ENCODE measurements at regions not wholly inside any gene's neighbourhood (a gene's known extent, or its start where the extent isn't known, plus 50 kb on each side); places are given as distances from the start of the nearest gene placed in this dataset.

DNA sequence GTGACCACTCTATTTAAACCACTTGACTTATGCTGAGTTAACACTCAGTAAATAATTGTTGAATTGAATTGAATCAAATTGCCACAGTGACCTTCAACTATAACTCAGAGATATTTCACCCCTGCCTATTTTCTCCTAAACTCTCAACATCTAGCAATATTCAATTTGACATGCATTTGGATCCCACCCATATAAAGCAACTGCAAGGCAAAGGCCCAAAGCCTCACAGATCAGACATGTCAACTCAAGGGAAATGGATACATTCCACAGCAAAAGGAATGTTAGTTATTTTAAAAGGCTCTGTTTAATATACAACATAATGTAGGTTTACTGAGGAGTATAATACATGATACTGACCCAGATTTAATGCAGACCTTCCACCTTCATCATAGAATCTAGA, 107.4 kb downstream of the KCTD12 start:
- Mint-ChIP-seq H3K36me3 (no peaks in the 10 kb centered on the region), H3K4me3 (no peak overlapping the region), H3K4me1 (no peaks in the 10 kb centered on the region), H3K9me3 (no peaks in the 10 kb centered on the region), H3K27ac (no peak overlapping the region), H3K27me3 (peaks cover 7% of the 10 kb centered on the region)
- POLR2A ChIA-PET = no interaction called here
- no peak for DNase-seq
- ATAC-seq (ENCODE audit: low read depth) = no peak

DNA sequence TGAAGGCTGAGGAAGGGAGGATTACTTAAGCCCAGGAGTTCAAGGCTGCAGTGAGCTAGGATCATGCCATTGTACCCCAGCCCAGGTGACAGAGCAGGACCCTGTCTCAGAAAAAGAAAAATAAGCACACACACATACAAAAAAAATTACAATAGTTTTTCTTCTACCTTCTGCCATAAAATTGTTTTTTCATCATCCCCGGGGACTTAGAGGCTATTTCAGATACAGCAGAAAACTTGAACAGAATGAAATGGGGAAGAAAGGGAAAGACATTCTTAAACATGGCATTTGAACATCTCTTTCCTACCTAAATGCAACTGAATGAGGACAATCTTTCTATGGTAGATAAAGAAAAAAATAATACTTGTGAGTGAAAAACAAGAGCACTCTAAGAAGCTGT, 109.1 kb downstream of the KCTD12 start:
- H3K4me1 Mint-ChIP-seq = no peaks in the 10 kb centered on the region
- POLR2A ChIA-PET = no interaction called here

DNA sequence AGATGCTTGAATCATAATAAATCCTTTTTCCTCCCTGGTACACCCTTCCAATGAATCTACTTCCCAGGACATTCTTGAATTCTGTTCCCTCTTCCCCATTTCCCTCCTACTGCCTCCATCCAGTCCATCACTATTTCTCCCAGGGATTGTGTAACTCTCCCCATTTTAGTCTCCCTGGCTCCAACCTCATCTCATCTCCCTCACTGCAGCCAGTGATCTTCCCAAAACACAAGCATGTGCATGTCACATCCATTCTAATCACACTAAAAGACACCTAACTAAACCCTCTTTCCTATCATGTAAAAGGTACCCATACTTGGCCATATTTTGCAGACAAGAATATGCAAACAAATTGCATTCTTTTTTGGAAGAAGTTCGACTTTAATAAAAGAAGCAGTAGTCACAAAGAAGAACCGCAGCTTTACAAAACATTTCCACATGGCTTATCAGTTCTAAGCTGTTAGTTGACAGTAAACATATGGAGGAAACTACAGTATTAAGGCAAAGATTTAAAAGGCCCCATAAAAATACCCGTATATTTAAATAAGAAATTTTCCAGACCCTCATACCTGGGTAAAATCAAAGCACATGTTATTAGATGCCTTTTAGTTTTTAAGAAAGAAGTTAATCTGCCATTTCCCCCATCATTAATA, 111.0 kb downstream of the KCTD12 start:
- DNase-seq (no peak), ATAC-seq (ENCODE audit: low read depth) (no peak)
- no peaks in the 10 kb centered on the region for H3K4me1 Mint-ChIP-seq
- H3K27me3 Mint-ChIP-seq = peaks cover 7% of the 10 kb centered on the region
- no peaks in the 10 kb centered on the region for H3K36me3 Mint-ChIP-seq
- H3K9me3 Mint-ChIP-seq = no peaks in the 10 kb centered on the region
- POLR2A ChIA-PET = no interaction called here
- H3K4me3 Mint-ChIP-seq = no peak overlapping the region
- H3K27ac Mint-ChIP-seq = no peak overlapping the region

More for the DNA sequence above, 109.1 kb downstream of the KCTD12 start:
- Mint-ChIP-seq H3K36me3 (no peaks in the 10 kb centered on the region), H3K4me3 (no peak overlapping the region), H3K9me3 (no peaks in the 10 kb centered on the region), H3K27ac (no peak overlapping the region), H3K27me3 (peaks cover 7% of the 10 kb centered on the region)
- DNase-seq (no peak), ATAC-seq (ENCODE audit: low read depth) (no peak)

GRCh38 chr13:76773448-76774094, 112.6 kb downstream of the KCTD12 start:
- Mint-ChIP-seq H3K27ac (no peak overlapping the region), H3K27me3 (peaks cover 4% of the 10 kb centered on the region), H3K36me3 (no peaks in the 10 kb centered on the region), H3K4me1 (no peaks in the 10 kb centered on the region), H3K4me3 (no peak overlapping the region), H3K9me3 (no peaks in the 10 kb centered on the region)
- DNase-seq (no peak), ATAC-seq (ENCODE audit: low read depth) (no peak)
- POLR2A ChIA-PET = no interaction called here

GRCh38 chr13:76772241-76772640, 114.0 kb downstream of the KCTD12 start:
- DNase-seq (no peak), ATAC-seq (ENCODE audit: low read depth) (no peak)
- POLR2A ChIA-PET = no interaction called here
- Mint-ChIP-seq H3K27me3 (peaks cover 3% of the 10 kb centered on the region), H3K27ac (no peak overlapping the region), H3K4me3 (no peak overlapping the region), H3K9me3 (no peaks in the 10 kb centered on the region), H3K4me1 (no peaks in the 10 kb centered on the region), H3K36me3 (no peaks in the 10 kb centered on the region)

- Mint-ChIP-seq H3K4me1 (no peaks in the 10 kb centered on the region), H3K36me3 (no peaks in the 10 kb centered on the region), H3K27ac (no peak overlapping the region), H3K27me3 (no peaks in the 10 kb centered on the region), H3K9me3 (no peaks in the 10 kb centered on the region), H3K4me3 (no peak overlapping the region)
- ATAC-seq (ENCODE audit: low read depth) = no peak
- POLR2A ChIA-PET = no interaction called here
- DNase-seq = no peak
Measured at GRCh38 chr13:76769271-76769791, 116.9 kb downstream of the KCTD12 start.

GRCh38 chr13:76768384-76768783, 117.8 kb downstream of the KCTD12 start:
- Mint-ChIP-seq H3K4me3 (no peak overlapping the region), H3K9me3 (no peaks in the 10 kb centered on the region), H3K36me3 (no peaks in the 10 kb centered on the region), H3K27me3 (no peaks in the 10 kb centered on the region), H3K27ac (no peak overlapping the region), H3K4me1 (no peaks in the 10 kb centered on the region)
- POLR2A ChIA-PET = no interaction called here
- no peak for DNase-seq
- ATAC-seq (ENCODE audit: low read depth) = no peak

- DNase-seq (no peak), ATAC-seq (ENCODE audit: low read depth) (no peak)
- Mint-ChIP-seq H3K4me3 (no peak overlapping the region), H3K27me3 (no peaks in the 10 kb centered on the region), H3K36me3 (no peaks in the 10 kb centered on the region), H3K4me1 (no peaks in the 10 kb centered on the region), H3K27ac (no peak overlapping the region), H3K9me3 (no peaks in the 10 kb centered on the region)
- POLR2A ChIA-PET = no interaction called here
Measured at GRCh38 chr13:76764916-76765315, 121.3 kb downstream of the KCTD12 start.

DNA sequence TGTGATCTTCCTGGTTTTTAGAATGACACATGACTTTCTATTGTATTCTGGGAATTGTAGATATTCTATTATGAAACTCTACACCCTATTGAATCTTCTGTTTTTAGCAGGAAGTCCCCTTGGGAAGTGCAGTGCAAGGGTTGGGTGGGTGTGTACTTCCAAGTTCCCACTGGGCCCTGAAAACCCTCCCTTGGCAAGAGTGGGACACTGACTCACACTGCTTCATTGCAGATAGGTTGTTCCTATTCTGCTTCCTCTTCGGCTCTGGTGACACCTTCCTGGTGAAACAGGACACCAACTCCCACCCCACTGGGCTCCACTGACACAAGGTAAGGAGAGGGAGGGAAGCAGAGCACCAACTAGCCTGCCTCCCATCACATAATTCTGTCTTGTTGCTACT, 121.8 kb downstream of the KCTD12 start:
- no peaks in the 10 kb centered on the region for H3K27me3 Mint-ChIP-seq
- H3K9me3 Mint-ChIP-seq = no peaks in the 10 kb centered on the region
- H3K36me3 Mint-ChIP-seq = no peaks in the 10 kb centered on the region
- POLR2A ChIA-PET = no interaction called here
- DNase-seq (no peak), ATAC-seq (ENCODE audit: low read depth) (no peak)
- no peaks in the 10 kb centered on the region for H3K4me1 Mint-ChIP-seq
- H3K27ac Mint-ChIP-seq = no peak overlapping the region
- no peak overlapping the region for H3K4me3 Mint-ChIP-seq

DNA sequence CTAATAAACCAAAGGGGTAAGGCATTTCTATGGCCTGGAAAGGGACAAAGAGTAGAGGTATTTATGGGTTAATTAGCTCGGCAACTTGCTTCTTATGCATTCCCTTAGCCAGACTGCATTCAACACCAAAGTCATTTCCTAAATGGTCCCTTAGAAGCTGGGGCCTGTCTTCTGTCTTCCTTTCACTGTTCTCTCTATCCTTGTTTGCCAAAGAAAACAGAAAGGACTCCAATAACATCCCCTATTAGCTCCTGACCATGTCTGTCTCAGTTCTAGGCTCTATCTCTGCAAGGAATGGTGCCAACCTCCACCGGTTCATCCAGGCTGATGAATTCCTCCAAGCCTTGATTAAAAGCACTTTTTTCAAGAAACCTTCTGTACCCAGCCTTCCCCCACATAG, 123.5 kb downstream of the KCTD12 start:
- Mint-ChIP-seq H3K4me1 (no peaks in the 10 kb centered on the region), H3K27me3 (no peaks in the 10 kb centered on the region), H3K9me3 (no peaks in the 10 kb centered on the region), H3K27ac (no peak overlapping the region), H3K36me3 (no peaks in the 10 kb centered on the region), H3K4me3 (no peak overlapping the region)
- no peak for DNase-seq
- no peak for ATAC-seq (ENCODE audit: low read depth)
- POLR2A ChIA-PET = no interaction called here

GRCh38 chr13:76759877-76760276, 126.3 kb downstream of the KCTD12 start:
- ATAC-seq (ENCODE audit: low read depth) (no peak), DNase-seq (no peak)
- POLR2A ChIA-PET = no interaction called here
- Mint-ChIP-seq H3K36me3 (no peaks in the 10 kb centered on the region), H3K27ac (no peak overlapping the region), H3K4me3 (no peak overlapping the region), H3K27me3 (peaks cover 2% of the 10 kb centered on the region), H3K9me3 (no peaks in the 10 kb centered on the region), H3K4me1 (no peaks in the 10 kb centered on the region)

DNA sequence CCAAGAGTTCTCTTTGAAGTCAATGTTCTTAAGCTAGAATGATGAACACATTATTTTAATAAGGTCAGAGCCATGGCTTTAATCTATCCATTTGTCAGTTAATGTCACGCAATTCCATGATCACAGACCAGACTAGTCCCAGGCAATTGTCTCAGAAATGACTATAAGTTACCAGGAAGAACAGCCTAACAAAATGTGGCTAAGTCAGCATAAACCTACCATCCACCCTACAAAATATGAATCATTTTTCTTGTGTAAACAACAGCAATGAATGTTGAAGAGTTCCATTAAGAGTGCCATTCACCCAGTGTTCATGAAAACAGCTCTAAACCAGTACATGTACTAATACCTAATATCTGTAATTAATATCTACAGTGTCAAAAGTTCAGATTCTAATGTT, 127.5 kb downstream of the KCTD12 start:
- no peak overlapping the region for H3K4me3 Mint-ChIP-seq
- no peak overlapping the region for H3K27ac Mint-ChIP-seq
- peaks cover 2% of the 10 kb centered on the region for H3K27me3 Mint-ChIP-seq
- no peaks in the 10 kb centered on the region for H3K4me1 Mint-ChIP-seq
- H3K36me3 Mint-ChIP-seq = no peaks in the 10 kb centered on the region
- DNase-seq = no peak
- ATAC-seq (ENCODE audit: low read depth) = no peak
- no peaks in the 10 kb centered on the region for H3K9me3 Mint-ChIP-seq
- POLR2A ChIA-PET = no interaction called here

- Mint-ChIP-seq H3K4me3 (no peak overlapping the region), H3K4me1 (no peaks in the 10 kb centered on the region), H3K36me3 (no peaks in the 10 kb centered on the region), H3K27me3 (peaks cover 2% of the 10 kb centered on the region), H3K27ac (no peak overlapping the region), H3K9me3 (peaks cover 1% of the 10 kb centered on the region)
- POLR2A ChIA-PET = no interaction called here
- DNase-seq (no peak), ATAC-seq (ENCODE audit: low read depth) (no peak)
Measured at GRCh38 chr13:76758257-76758656, 127.9 kb downstream of the KCTD12 start.

- POLR2A ChIA-PET = interaction anchor here (0.6 kb wide), 1 partner anchor 60 kb away, joined by 3 read pairs; no protein-coding TSS in a partner anchor
Measured at GRCh38 chr13:76756451-76756850, 129.8 kb downstream of the KCTD12 start.

More at GRCh38 chr13:76756451-76756850, 129.8 kb downstream of the KCTD12 start:
- DNase-seq = no peak
- no peak for ATAC-seq (ENCODE audit: low read depth)
- Mint-ChIP-seq H3K9me3 (peaks cover 2% of the 10 kb centered on the region), H3K4me3 (no peak overlapping the region), H3K36me3 (no peaks in the 10 kb centered on the region), H3K27ac (no peak overlapping the region), H3K4me1 (no peaks in the 10 kb centered on the region), H3K27me3 (peaks cover 2% of the 10 kb centered on the region)

Measured in activated naive CD8-positive, alpha-beta T cell treated with anti-CD3 and anti-CD28 coated beads, Interleukin-2, amount 10 ng/mL, durations not matched to agents 7 days and 5 days (primary cell).